Esophagus squamous epithelium (tissue), 5 donors: ENCODE measurements at regions not wholly inside any gene's neighbourhood (a gene's known extent, or its start where the extent isn't known, plus 50 kb on each side); places are given as distances from the start of the nearest gene placed in this dataset.

Experiments
- DNase-seq: peaks from one replicate; lab custom pipeline; 2025; lab: John Stamatoyannopoulos, UW
- H3K27ac ChIP-seq, 4 donors: fragments of 200-600 bp; sonication (generic); one replicate each; pipeline ENCODE4 v1.5.1; 2016 to 2019; ENCODE audit warnings: mild to moderate bottlenecking in 1 of 4
- H3K27me3 ChIP-seq, 4 donors: fragments of 200-600 bp; sonication (generic); 1 replicate in 3 of 4; 2 replicates in 1 of 4; pipeline versions ENCODE4 v1.5.1 to v1.6.0; 2017 to 2021; ENCODE audit warnings: antibody characterized with exemption in 1 of 4
- H3K36me3 ChIP-seq, 3 donors: fragments of 200-600 bp; sonication (generic); one replicate each; pipeline ENCODE4 v1.5.1; 2016 to 2019
- H3K4me1 ChIP-seq, 3 donors: fragments of 200-600 bp; sonication (generic); one replicate each; pipeline ENCODE4 v1.5.1; 2017 to 2019
- H3K4me3 ChIP-seq, 4 donors: fragments of 200-600 bp; sonication (generic); 1 replicate in 3 of 4; 2 replicates in 1 of 4; pipeline ENCODE4 v1.5.1; 2016 to 2019; ENCODE audit warnings: mild to moderate bottlenecking in 2 of 4, moderate library complexity in 1 of 4
- H3K9me3 ChIP-seq, 3 donors: fragments of 200-600 bp; sonication (generic); one replicate each; pipeline ENCODE4 v1.5.1; 2016 to 2019
- CTCF ChIP-seq, 6 experiments: fragments of 450-650 bp in 4 of 6; fragments of 200-600 bp in 2 of 6; sonication (generic) in 2 of 6; IDR thresholded peaks; one replicate each; pipeline ENCODE4 v1.5.1; 2016 to 2019; ENCODE audit warnings: antibody characterized with exemption in 6 of 6, mild to moderate bottlenecking in 4 of 6, moderate library complexity in 4 of 6
- POLR2A ChIP-seq, 4 donors: fragments of 450-650 bp; IDR thresholded peaks; one replicate each; pipeline ENCODE4 v1.6.1; 2017; ENCODE audit warnings: antibody characterized with exemption in 4 of 4, mild to moderate bottlenecking in 4 of 4, moderate library complexity in 3 of 4
- WGBS, 2 donors: methylation state at CpG; one replicate each; pipeline ENCODE4 v1.1.5; 2018; 5-methylcytosine and 5-hydroxymethylcytosine counted together
- intact Hi-C: fragments of 100-400 bp; cut with DNase I; formaldehyde crosslinking; loops from one replicate; pipeline ENCODE4 v1.15.0; 2022
- donor health status: DM: yes; HTN: yes; CAD: no.

GRCh38 chr14:22393796-22394195, 195.2 kb downstream of the DAD1 start:
- Histone ChIP-seq H3K36me3 (no peaks in the 10 kb centered on the region), H3K27ac (no peak overlapping the region), H3K4me1 (peaks cover 0 to 33% (median 13%) of the 10 kb centered on the region in 3 donors), H3K4me3 (no peak overlapping the region), H3K27me3 (peaks cover 0 to 18% (median 0%) of the 10 kb centered on the region in 4 donors), H3K9me3 (no peaks in the 10 kb centered on the region)
- no peak for TF ChIP-seq POLR2A (IDR thresholded peaks at IDR 0.05)
- TF ChIP-seq CTCF (IDR thresholded peaks at IDR 0.05): no peak
- no peak for DNase-seq
- intact Hi-C loops: loop anchor here (5.0 kb wide), 1 partner anchor 79 kb away; no protein-coding TSS in a partner anchor
- 67 to 83% methylated on average over 1 to 2 of the region's 2 CpGs for WGBS, 2 donors

- Histone ChIP-seq H3K9me3 (no peaks in the 10 kb centered on the region), H3K27ac (no peak overlapping the region), H3K4me3 (no peak overlapping the region), H3K36me3 (no peaks in the 10 kb centered on the region), H3K4me1 (peaks cover 0 to 40% (median 13%) of the 10 kb centered on the region in 3 donors), H3K27me3 (peaks cover 0 to 29% (median 0%) of the 10 kb centered on the region in 4 donors)
- intact Hi-C loops: loop anchor here (5.0 kb wide), 1 partner anchor 80 kb away; no protein-coding TSS in a partner anchor
- DNase-seq: no peak
- WGBS, 2 donors: 37 to 66% methylated on average over 4 to 6 of the region's 7 CpGs
- TF ChIP-seq CTCF (IDR thresholded peaks at IDR 0.05): peak; percentile 50 to 82 (median 63)
- no peak for TF ChIP-seq POLR2A (IDR thresholded peaks at IDR 0.05)
Observed at GRCh38 chr14:22391908-22392565, 197.0 kb downstream of the DAD1 start.

GRCh38 chr14:22390824-22391461, 198.1 kb downstream of the DAD1 start:
- no peaks in the 10 kb centered on the region for H3K9me3 ChIP-seq
- no peak for DNase-seq
- peak overlapping the region in 2 of 4 donors; percentile 9 to 37 for H3K27ac ChIP-seq
- no peak overlapping the region for H3K4me3 ChIP-seq
- TF ChIP-seq CTCF (IDR thresholded peaks at IDR 0.05) (no peak), POLR2A (IDR thresholded peaks at IDR 0.05) (no peak)
- H3K27me3 ChIP-seq: peaks cover 0 to 27% (median 0%) of the 10 kb centered on the region in 4 donors
- peaks cover 0 to 40% (median 13%) of the 10 kb centered on the region in 3 donors for H3K4me1 ChIP-seq
- H3K36me3 ChIP-seq: no peaks in the 10 kb centered on the region
- intact Hi-C loops: loop anchor here (5.0 kb wide), 1 partner anchor 81 kb away; no protein-coding TSS in a partner anchor
- WGBS, 2 donors: 31 to 44% methylated on average over 3 to 4 of the region's 4 CpGs

GRCh38 chr14:22390195-22390594, 198.8 kb downstream of the DAD1 start:
- Histone ChIP-seq H3K36me3 (no peaks in the 10 kb centered on the region), H3K27me3 (peaks cover 0 to 24% (median 0%) of the 10 kb centered on the region in 4 donors), H3K4me1 (peaks cover 0 to 40% (median 13%) of the 10 kb centered on the region in 3 donors), H3K4me3 (no peak overlapping the region), H3K9me3 (no peaks in the 10 kb centered on the region), H3K27ac (peak overlapping the region in 2 of 4 donors; percentile 9 to 37)
- DNase-seq: no peak
- 54 to 57% methylated on average over 4 of the region's 5 CpGs for WGBS, 2 donors
- TF ChIP-seq CTCF (IDR thresholded peaks at IDR 0.05) (no peak), POLR2A (IDR thresholded peaks at IDR 0.05) (no peak)
- intact Hi-C loops: loop anchor here (5.0 kb wide), 1 partner anchor 82 kb away; no protein-coding TSS in a partner anchor
